Smooth muscle cell of the brain vasculature (primary cell): ENCODE measurements at regions not wholly inside any gene's neighbourhood (a gene's known extent, or its start where the extent isn't known, plus 50 kb on each side); places are given as distances from the start of the nearest gene placed in this dataset.
"Not testable (repeated sequence)": the region's sequence is repeated elsewhere in the genome, so short reads cannot be mapped to it uniquely, and the experiment has no call there.

Experiments used
- DNase-seq: peaks from one replicate; pipeline ENCODE4 v3.0.0-alpha.2; 2012; ENCODE audit warnings: low read depth, low spot score

DNA sequence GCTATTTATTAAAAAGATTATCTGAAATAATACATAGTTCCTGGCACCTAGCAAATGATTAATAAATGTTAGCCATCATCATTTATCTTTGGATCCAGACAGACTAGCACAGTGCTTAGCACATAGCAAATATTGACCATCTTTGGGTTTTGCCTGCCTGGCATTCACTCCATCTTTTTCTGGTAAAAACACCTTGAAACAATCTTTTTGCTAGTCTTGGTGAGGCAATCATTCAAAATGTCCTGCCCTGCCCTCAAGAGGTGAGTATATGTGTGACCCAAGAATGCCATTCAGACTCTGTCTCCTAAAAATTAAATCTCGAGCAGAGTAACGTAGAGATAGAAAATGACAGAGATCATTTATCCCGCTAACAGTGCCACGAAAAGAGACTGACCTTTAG is 78.3 kb upstream of the ZNF280D start:
- DNase-seq: no peak

DNA sequence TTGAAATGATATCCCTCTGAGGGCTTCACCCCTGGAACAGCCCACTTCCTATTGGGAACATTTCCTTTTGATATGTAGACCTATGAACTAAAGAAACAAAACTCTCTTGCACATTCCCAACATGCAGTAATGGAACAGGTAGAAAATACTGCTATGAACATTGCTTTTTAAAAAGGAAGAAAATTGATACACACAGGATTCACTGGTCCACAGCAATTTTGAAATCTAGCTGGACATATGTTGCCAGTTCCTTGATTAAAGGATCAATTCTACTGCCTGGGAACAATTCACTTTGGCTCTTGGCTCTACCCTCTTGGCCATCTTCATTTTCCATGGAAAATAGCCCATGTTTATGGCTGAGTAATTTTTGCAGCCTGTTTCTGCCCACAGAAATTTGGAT is 74.9 kb upstream of the ZNF280D start:
- DNase-seq: no peak

DNA sequence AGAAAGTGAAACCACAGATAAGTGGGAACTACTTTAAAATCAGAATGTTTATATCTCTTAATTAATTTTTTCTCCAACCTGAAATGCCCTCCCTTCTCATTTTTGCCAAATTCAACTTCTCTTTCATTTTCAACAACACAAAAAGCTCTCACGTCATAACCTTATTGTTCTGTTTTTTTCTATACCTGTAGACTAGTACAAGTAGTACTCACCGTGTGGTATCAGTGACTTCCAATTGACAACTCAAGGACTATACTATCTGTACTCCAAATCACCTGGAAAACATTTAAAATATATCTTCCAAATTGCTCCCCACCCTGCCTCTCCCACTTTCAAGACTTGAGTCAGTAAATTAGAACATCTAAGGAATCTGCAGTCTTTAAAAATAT is 72.8 kb upstream of the ZNF280D start:
- no peak for DNase-seq

DNA sequence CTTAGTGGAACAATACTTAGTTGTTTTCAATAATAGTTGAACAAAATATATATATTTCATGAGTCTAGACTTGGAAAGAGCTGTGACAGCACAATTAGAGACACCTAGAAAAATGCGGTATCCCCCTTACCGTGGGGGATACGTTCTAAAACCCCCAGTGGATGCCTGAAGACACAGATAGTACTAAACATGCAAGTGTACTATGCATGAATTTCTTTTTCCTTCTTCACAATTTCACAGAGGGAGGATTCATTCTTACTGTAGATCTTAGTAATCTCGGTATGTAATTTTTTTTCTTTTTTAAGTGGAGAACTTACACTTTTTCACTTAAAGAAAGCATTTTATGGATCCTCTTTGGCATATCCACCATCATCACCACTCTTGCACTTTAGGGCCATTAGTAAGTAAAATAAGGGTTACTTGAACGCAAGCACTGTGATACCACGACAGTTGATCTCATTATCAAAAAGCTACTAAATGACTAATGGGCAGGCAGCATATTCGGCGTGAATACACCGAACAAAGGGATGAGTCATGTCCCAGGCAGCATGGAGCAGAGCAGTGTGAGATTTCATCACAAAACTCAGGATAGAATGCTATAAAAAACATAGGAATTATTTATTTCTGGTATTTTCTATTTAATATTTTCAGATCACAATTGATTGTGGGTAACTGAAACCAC is 72.3 kb upstream of the ZNF280D start:
- no peak for DNase-seq

DNA sequence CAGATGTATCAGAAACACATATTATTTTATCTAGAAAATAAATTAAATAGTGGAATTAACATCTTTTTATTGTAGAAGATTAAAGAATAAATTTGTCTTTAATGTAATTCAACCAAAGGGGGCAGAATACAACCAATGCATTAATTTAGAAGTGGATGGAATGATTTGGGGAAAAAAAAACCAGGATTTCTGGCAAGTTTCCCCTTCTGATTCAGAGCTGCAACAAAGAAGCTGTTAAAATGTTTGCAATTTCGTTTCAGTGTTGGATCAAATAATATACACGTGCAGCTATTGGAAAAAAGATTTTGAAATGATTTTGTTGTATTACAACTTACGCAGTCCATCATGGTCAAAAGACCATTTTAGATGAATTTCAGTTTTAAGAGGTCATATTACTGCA is 71.6 kb upstream of the ZNF280D start:
- no peak for DNase-seq

DNA sequence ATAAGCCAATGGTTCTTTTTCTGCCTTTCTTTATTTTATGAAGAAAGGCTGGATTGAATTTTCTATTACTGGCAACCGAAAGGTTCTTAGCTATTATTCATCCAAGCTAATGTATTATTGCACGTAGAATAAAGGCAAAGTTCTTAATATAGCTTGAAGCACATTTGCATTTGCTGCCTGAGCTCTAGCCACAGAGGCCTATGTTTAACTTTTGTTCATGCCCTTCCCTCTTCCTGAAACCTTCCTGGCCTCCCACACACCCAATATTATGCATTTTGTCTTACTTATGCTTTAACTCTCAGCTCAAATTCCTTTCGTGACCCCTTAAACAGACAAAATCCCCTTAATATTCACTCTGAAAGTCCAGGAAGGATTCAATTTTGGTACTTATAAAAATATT is 71.0 kb upstream of the ZNF280D start:
- DNase-seq: no peak

DNA sequence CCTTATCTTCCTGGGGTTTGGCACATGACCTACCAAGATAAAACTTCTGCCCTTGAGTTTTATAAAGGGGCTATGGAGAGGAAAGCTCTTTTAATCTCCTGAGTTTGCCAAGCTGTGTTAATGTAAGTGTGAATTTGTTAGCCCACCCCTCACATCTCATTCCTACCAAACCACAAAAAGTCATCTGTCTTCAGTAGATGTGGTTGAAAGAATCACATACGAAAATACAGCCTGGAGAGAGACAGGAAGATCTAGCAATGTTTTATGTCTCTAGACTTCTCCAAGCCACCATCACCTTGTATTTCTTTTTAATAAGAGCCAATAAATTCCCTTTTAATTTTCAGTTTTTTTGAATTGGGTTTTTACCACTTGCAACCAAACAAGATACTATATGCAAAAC is 68.9 kb upstream of the ZNF280D start:
- no peak for DNase-seq

DNA sequence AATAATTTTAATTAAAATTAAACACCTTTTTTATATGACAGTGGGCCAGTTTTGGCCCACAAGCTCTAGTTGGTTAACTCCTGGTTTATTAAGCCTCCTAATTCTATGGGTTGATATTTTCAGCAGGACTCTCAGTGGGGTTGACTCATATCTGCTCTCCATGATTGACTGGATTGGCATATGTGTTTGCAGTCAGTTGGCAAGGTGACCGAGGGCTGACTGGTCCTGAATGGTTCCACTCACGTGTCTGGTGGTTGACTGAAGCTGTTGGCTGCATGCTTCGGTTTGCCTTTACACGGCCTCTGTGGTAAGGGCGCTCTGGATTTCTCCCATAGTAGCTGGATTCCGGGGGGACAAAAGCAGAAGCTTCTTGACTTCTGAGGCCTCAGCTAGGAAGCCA is 65.3 kb upstream of the ZNF280D start:
- no peak for DNase-seq

DNA sequence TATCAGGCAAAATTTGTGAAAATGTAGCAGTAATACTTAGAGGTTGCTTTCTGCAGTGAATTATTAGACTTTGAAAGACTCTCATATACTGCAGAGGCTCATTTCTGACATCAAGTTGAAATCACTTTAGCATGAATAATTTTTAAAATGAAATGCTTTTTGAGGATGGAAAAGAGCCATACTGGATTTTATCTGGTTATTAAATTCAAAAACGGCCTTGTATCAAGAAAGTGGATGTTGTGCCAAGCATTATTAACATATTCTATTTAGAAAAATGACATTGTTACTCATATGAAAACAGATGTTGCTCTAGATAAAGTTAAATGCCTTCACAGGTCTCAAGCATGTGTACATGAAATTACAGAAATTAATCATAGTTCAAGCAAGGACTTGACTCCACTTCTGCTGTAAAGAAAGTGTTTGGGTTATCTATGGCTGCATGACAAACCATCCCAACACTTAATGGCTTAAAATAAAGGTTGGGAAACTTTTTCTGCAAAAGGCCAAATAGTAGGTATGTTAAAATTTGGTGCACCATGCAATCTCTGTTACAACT is 64.5 kb upstream of the ZNF280D start:
- DNase-seq: no peak

DNA sequence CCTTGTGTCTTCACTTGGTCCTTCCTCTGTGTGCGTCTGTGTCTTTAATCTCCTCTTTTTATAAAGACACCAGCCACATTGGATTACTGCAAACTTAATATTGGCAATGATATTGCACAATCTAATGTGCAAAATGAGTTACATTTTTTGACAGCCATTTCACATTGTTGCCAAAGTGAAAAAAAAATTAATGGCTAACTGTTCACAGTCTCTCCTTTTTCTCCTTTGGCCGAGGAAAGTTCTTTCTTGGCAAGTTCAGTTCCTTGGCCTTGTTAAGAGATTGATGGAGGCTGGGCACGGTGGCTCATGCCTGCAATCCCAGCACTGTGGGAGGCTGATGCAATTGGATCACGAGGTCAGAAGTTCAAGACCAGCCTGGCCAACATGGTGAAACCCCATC is 62.2 kb upstream of the ZNF280D start:
- no peak for DNase-seq

DNA sequence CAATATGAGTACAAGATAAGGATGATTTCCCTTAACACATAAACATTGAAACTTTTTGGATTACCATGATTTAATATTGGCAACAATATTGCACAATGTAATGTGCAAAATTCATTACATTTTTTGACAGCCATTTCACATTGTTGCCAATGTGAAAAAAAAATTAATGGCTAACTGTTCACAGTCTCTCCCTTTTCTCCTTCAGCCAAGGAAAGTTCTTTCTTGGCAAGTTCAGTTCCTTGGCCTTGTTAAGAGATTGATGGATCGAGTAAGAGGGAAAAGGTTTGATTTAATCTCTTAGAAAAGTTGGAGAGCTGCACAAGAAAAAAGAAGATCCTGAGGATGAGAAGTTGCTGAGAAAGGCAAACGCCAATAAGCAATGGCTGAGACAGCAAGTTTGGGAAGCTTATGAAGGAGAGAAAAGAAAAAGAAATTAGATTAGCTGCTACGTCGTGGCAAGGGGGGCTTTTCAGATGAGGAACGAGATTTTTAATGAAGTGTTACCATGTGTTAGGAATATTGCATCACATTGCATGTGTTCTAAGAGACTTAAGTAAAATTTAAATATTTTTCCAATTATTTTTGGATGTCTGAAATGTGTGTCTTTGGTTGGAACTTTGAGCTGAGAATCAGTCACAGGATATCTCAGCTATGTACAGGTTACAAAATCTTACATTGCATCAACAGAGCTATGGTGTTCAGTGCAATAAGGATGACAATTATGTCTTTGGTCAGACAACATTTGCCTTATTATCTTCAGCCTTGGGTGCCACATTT is 61.4 kb upstream of the ZNF280D start:
- no peak for DNase-seq

DNA sequence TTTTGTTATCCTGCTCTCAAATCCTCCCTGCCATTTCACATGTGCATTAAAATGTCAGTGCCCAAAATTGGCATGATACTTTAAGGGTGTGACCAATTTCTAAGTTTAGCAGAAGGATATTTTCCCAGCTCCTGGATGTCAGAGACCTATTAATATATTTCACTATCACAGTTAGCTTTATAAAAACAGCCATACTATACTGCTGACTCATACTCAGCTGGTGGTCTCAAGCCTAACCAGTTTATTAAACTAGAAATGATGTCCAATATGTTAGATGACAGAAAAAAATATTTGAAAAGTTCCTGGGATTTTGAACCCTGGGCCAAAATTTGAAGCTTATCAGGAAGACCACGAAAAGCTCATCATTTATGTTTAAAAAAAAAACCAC is 60.9 kb upstream of the ZNF280D start:
- peak; percentile 46 for DNase-seq

DNA sequence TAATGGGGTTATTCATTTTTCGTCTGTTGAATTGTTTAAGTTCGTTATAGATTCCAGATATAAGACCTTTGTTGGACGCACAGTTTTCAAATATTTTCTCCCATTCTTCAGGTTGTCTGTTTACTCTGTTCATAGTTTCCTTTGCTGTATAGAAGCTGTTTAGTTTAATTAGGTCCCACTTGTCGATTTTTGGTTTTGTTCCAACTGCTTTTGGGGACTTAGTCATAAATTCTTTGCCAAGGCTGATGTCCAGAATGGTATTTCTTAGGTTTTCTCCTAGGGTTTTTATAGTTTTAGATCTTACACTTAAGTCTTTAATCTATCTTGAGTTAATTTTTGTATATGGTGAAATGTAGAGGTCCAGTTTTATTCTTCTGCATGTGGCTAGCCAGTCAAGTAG is 58.9 kb upstream of the ZNF280D start:
- no peak for DNase-seq

DNA sequence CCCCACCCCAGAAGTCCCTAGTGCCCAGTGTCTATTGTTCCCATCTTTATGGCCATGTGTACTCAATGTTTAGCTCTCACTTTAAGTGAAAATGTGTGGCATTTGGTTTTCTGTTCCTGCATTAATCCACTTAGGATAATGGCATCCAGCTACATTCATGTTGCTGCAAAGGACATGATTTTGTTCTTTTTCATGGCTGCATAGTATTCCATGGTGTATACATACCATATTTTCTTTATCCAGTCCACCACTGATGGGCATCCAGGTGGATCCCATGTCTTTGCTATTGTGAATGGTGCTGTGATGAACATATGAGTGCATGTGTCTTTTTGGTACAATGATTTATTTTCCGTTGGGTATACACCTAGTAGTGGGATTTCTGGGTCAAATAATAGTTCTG is 58.2 kb upstream of the ZNF280D start:
- not testable (repeated sequence) for DNase-seq

DNA sequence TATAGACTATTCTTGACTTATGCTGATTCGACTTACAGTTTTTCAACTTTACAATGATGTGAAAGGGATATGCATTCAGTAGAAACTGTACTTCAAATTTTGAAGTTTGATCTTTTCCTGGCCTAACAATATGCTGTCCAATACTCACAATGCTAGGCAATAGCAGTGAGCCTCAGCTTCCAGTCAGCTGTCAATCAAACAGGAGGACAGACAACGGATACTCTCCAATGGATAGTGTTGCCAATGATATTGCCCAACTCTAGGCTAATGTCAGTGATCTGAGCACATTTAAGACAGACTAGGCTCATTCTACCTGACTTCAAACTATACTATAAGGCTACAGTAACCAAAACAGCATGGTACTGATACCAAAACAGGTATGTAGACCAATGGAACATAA is 55.0 kb upstream of the ZNF280D start:
- no peak for DNase-seq

DNA sequence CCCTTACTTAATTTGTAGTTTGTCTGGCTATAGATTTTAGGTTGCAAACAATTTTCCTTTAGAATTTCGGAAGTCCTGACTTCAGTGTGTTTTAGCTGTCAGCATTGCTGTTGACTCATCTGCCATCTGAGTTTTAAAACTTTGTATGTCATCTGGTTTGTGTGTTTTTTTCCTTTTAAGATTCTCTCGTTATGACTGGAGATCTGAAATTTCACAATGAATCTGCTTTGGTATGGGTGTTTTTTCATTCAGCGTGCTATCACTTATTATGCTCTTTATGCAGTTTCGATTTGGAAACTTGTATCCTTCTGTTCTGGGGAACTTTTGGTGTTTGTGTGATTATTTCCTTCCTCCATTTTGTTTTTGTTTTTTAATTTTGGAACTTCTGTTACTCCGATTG is 53.7 kb upstream of the ZNF280D start:
- DNase-seq: no peak

DNA sequence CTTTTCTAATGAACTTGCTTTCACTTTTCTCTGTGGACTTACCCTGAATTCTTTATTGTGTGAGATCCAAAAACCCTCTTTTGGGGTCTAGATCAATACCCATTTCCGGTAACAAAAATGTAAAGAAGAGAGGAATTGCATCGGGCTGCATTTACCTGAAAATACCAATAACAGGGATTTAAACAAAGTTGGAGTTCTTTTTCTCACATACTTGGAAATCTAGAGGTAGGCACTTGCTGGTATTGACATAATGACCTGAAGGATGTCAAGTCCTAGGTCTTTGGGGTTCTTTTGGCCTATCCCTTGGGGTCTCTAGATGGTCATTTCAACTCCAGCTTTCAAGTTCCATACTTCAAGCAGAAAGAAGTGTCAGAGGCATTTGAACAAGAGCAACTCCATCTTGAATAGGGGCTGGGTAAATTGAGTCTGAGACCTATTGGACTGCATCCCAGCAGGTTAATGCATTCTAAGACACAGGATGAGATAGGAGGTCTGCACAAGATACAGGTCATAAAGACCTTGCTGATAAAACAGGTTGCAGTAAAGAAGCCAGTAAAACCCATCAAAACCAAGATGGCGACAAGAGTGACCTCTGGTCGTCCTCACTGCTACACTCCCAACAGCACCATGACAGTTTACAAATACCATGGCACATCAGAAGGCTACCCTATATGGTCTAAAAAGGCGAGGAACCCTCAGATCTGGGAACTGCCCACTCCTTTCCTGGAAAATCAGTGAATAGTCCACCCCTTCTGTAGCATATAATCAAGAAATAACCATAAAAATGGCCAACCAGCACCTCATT is 50.8 kb upstream of the ZNF280D start:
- no peak for DNase-seq

DNA sequence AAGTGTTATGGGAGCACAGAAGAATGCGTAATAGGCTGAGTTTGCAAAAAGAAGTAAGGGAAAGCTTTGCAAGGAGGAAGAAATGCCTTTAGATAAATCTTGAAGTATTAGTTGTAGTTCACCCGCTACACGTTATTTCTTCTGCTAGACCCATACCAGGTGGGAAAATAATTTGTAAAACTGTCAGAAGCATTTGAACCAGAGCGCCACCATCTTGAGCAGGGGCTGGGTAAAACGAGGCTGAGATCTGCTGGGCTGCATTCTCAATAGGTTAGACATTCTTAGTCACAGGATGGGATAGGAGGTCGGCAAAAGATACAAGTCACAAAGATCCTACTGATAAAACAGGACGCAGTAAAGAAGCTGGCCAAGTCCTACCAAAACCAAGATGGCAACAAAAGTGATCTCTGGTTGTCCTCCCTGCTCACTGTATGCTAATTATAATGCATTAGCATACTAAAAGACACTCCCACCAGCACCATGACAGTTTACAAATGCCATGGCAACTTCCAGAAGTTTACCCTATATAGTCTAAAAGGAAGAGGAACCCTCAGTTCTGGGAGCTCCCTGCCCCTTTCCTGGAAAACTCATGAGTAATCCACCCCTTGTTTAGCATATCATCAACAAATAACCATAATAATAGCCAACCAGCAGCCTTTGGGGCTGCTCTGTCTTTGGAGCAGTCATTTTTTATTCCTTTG is 50.0 kb upstream of the ZNF280D start:
- DNase-seq: no peak
